Loucy (cell line): ENCODE measurements at regions not wholly inside any gene's neighbourhood (a gene's known extent, or its start where the extent isn't known, plus 50 kb on each side); places are given as distances from the start of the nearest gene placed in this dataset.

Experiments used
- H2AFZ ChIP-seq: fragments of 200-600 bp; sonication (generic); 2 replicates; pipeline ENCODE4 v1.6.0; 2016; ENCODE audit warnings: antibody characterized with exemption, mild to moderate bottlenecking, low read length, moderate library complexity
- H3F3A ChIP-seq: fragments of 200-600 bp; 2 replicates; pipeline ENCODE4 v1.6.0; 2016; ENCODE audit warnings: antibody characterized with exemption, low read depth, mild to moderate bottlenecking
- H3K27me3 ChIP-seq: fragments of 200-600 bp; sonication (generic); 2 replicates; pipeline ENCODE4 v1.6.1; 2014; ENCODE audit warnings: low read length, mild to moderate bottlenecking; ENCODE audit not compliant: insufficient read depth, poor library complexity, severe bottlenecking
- H3K36me3 ChIP-seq: fragments of 200-600 bp; sonication (generic); 2 replicates; pipeline ENCODE4 v1.6.1; 2016; ENCODE audit warnings: low read length; ENCODE audit not compliant: insufficient read depth
- H3K4me1 ChIP-seq: fragments of 200-600 bp; sonication (generic); 2 replicates; pipeline ENCODE4 v1.5.1; 2014; ENCODE audit warnings: low read length, mild to moderate bottlenecking; ENCODE audit not compliant: insufficient read depth, poor library complexity, severe bottlenecking
- H3K4me2 ChIP-seq: fragments of 200-600 bp; sonication (generic); 2 replicates; pipeline ENCODE4 v1.6.0; 2014; ENCODE audit warnings: antibody characterized with exemption, low read length, low read depth, mild to moderate bottlenecking; ENCODE audit not compliant: poor library complexity, severe bottlenecking
- H3K4me3 ChIP-seq: fragments of 200-600 bp; sonication (generic); 2 replicates; pipeline ENCODE4 v1.5.1; 2014; ENCODE audit warnings: low read length, mild to moderate bottlenecking, mixed read lengths; ENCODE audit not compliant: poor library complexity, severe bottlenecking
- H3K79me2 ChIP-seq: fragments of 200-600 bp; sonication (generic); 2 replicates; pipeline ENCODE4 v1.6.1; 2014; ENCODE audit warnings: low read length; ENCODE audit not compliant: insufficient read depth
- H3K9ac ChIP-seq: fragments of 200-600 bp; sonication (generic); 2 replicates; pipeline ENCODE4 v1.6.0; 2014; ENCODE audit warnings: mild to moderate bottlenecking, low read depth, low read length, moderate library complexity; ENCODE audit not compliant: poor library complexity, severe bottlenecking
- H3K9me2 ChIP-seq: fragments of 200-600 bp; sonication (generic); replicated peaks from 2 replicates; pipeline ENCODE4 v1.6.1; 2016; ENCODE audit warnings: low read depth, low read length, mixed read lengths
- H3K9me3 ChIP-seq: fragments of 200-600 bp; sonication (generic); 2 replicates; pipeline ENCODE4 v1.6.1; 2014; ENCODE audit warnings: mild to moderate bottlenecking, antibody characterized with exemption, low read length, low read depth; ENCODE audit not compliant: insufficient read depth
- H4K20me1 ChIP-seq: fragments of 200-600 bp; sonication (generic); 2 replicates; pipeline ENCODE4 v1.6.0; 2014; ENCODE audit warnings: antibody characterized with exemption, low read length, mild to moderate bottlenecking; ENCODE audit not compliant: insufficient read depth, poor library complexity, severe bottlenecking
- EZH2phosphoT487 ChIP-seq: fragments of 200-600 bp; IDR thresholded peaks from 2 replicates; pipeline ENCODE4 v1.6.1; 2018; ENCODE audit warnings: antibody characterized with exemption, mild to moderate bottlenecking, moderate library complexity, borderline replicate concordance
- TF ChIP-seq, protein P1 (sequence below): fragments of 200-600 bp; sonication (generic); conservative IDR thresholded peaks from 2 replicates; pipeline ENCODE4 v1.5.1; 2014; ENCODE audit warnings: mild to moderate bottlenecking, antibody characterized with exemption, low read length

- no peak overlapping the region for H3K4me3 ChIP-seq
- no peak overlapping the region for H3K4me2 ChIP-seq
- no peaks in the 10 kb centered on the region for H3K79me2 ChIP-seq
- H3K4me1 ChIP-seq: peaks cover 7% of the 10 kb centered on the region
- no peaks in the 10 kb centered on the region for H3K27me3 ChIP-seq
- H3K9ac ChIP-seq: no peak overlapping the region
- H3K9me2 ChIP-seq: no peaks in the 10 kb centered on the region
- H3F3A ChIP-seq: no peaks in the 10 kb centered on the region
- H2AFZ ChIP-seq: no peak overlapping the region
- TF ChIP-seq, protein P1, sequence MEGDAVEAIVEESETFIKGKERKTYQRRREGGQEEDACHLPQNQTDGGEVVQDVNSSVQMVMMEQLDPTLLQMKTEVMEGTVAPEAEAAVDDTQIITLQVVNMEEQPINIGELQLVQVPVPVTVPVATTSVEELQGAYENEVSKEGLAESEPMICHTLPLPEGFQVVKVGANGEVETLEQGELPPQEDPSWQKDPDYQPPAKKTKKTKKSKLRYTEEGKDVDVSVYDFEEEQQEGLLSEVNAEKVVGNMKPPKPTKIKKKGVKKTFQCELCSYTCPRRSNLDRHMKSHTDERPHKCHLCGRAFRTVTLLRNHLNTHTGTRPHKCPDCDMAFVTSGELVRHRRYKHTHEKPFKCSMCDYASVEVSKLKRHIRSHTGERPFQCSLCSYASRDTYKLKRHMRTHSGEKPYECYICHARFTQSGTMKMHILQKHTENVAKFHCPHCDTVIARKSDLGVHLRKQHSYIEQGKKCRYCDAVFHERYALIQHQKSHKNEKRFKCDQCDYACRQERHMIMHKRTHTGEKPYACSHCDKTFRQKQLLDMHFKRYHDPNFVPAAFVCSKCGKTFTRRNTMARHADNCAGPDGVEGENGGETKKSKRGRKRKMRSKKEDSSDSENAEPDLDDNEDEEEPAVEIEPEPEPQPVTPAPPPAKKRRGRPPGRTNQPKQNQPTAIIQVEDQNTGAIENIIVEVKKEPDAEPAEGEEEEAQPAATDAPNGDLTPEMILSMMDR: no peak
- no peak for TF ChIP-seq EZH2phosphoT487
- H4K20me1 ChIP-seq: no peaks in the 10 kb centered on the region
- H3K9me3 ChIP-seq: no peaks in the 10 kb centered on the region
- H3K36me3 ChIP-seq: no peaks in the 10 kb centered on the region
Observed at GRCh38 chr12:89975574-89975973, 266.9 kb upstream of the ATP2B1 start.

GRCh38 chr12:89971880-89972279 lies 263.2 kb upstream of the ATP2B1 start:
- H3K4me1 ChIP-seq: peaks cover 7% of the 10 kb centered on the region
- H2AFZ ChIP-seq: peak overlapping the region; percentile 7; the same call in 1 of the 2 replicates
- no peak overlapping the region for H3K4me2 ChIP-seq
- no peak overlapping the region for H3K4me3 ChIP-seq
- H3F3A ChIP-seq: no peaks in the 10 kb centered on the region
- no peaks in the 10 kb centered on the region for H3K36me3 ChIP-seq
- TF ChIP-seq, protein P1: no peak
- TF ChIP-seq EZH2phosphoT487: no peak
- no peaks in the 10 kb centered on the region for H3K9me3 ChIP-seq
- no peaks in the 10 kb centered on the region for H3K79me2 ChIP-seq
- no peaks in the 10 kb centered on the region for H4K20me1 ChIP-seq
- H3K9ac ChIP-seq: no peak overlapping the region
- H3K27me3 ChIP-seq: no peaks in the 10 kb centered on the region
- H3K9me2 ChIP-seq: no peaks in the 10 kb centered on the region

DNA sequence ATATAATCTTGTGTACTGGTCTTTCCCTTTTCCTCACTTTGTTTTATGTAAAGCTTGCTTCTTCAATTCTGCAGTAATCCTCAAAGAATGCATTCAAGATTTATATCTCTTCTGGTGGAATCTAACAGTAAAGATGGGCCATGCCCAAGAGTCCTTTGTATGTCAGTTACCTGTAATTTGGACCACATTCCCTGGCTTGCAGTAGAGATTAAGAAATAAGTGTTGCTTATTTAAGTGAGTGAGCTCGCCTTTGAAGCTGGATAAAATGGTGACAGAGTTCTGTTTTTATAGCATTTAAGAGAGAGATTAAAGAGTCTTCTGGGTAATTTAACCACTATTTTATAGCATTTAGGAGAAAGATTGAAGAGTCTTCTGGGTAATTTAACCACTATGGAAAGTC lies 262.1 kb upstream of the ATP2B1 start:
- Histone ChIP-seq H3K79me2 (no peaks in the 10 kb centered on the region), H3K36me3 (no peaks in the 10 kb centered on the region), H3K9ac (no peak overlapping the region), H3K9me2 (no peaks in the 10 kb centered on the region), H2AFZ (no peak overlapping the region), H3K4me1 (peaks cover 7% of the 10 kb centered on the region), H3K4me2 (no peak overlapping the region), H3K4me3 (no peak overlapping the region), H3K27me3 (no peaks in the 10 kb centered on the region), H3F3A (no peaks in the 10 kb centered on the region), H4K20me1 (no peaks in the 10 kb centered on the region), H3K9me3 (no peaks in the 10 kb centered on the region)
- TF ChIP-seq EZH2phosphoT487: no peak
- TF ChIP-seq, protein P1: no peak
